PC-3 (cell line): ENCODE measurements at regions not wholly inside any gene's neighbourhood (a gene's known extent, or its start where the extent isn't known, plus 50 kb on each side); places are given as distances from the start of the nearest gene placed in this dataset.

ENCODE experiments used
- ATAC-seq: fragments of 200-7000 bp; cut with Tn5 transposase; 2 replicates; pipeline ENCODE4 v1.9.1; 2020; ENCODE audit warnings: mild to moderate bottlenecking, moderate library complexity
- BruUV-seq: library from RNA; stranded (reverse); fragments of 400-500 nt; replicated peaks from 2 replicates; lab custom pipeline; 2021; lab: Mats Ljungman, UMichigan
- CTCF ChIA-PET: fragments of 300-600 bp; sonication (Branson Sonifier 250); formaldehyde crosslinking; loops from one replicate; lab custom pipeline; 2022; ENCODE audit warnings: antibody characterized with exemption; lab: Charles Lee
- POLR2A ChIA-PET: fragments of 300-600 bp; sonication (Branson Sonifier 250); formaldehyde crosslinking; loops from one replicate; lab custom pipeline; 2022; ENCODE audit warnings: antibody characterized with exemption; ENCODE audit not compliant: unreplicated experiment; lab: Charles Lee
- DNase-seq: peaks from one replicate; pipeline ENCODE4 v3.0.0-alpha.2; 2015
- H2AFZ ChIP-seq: fragments of 300-600 bp; sonication (generic); 2 replicates; pipeline ENCODE4 v1.6.0; 2016; ENCODE audit warnings: antibody characterized with exemption, low read length
- H3F3A ChIP-seq: fragments of 300-600 bp; sonication (generic); one replicate; pipeline ENCODE4 v1.6.0; 2017; ENCODE audit warnings: antibody characterized with exemption, low read length, control low read depth, mild to moderate bottlenecking; ENCODE audit not compliant: unreplicated experiment
- H3K27ac ChIP-seq: fragments of 300-600 bp; sonication (generic); 2 replicates; pipeline ENCODE4 v1.5.1; 2016; ENCODE audit warnings: mild to moderate bottlenecking, low read length
- H3K27me3 ChIP-seq: fragments of 300-600 bp; sonication (generic); 2 replicates; pipeline ENCODE4 v1.6.1; 2016; ENCODE audit warnings: low read length, mixed read lengths
- H3K36me3 ChIP-seq: fragments of 300-600 bp; sonication (generic); 2 replicates; pipeline ENCODE4 v1.6.1; 2016; ENCODE audit warnings: low read depth, mixed run types, low read length, mixed read lengths
- H3K4me1 ChIP-seq: fragments of 300-600 bp; sonication (generic); 2 replicates; pipeline ENCODE4 v1.5.1; 2016; ENCODE audit warnings: low read length; ENCODE audit not compliant: insufficient read depth
- H3K4me2 ChIP-seq: fragments of 300-600 bp; sonication (generic); 2 replicates; pipeline ENCODE4 v1.6.0; 2016; ENCODE audit warnings: low read length
- H3K4me3 ChIP-seq: fragments of 300-600 bp; sonication (generic); 2 replicates; pipeline ENCODE4 v1.5.1; 2016; ENCODE audit warnings: mild to moderate bottlenecking, low read length, mixed read lengths
- H3K79me2 ChIP-seq: fragments of 300-600 bp; sonication (generic); 2 replicates; pipeline ENCODE4 v1.6.1; 2017; ENCODE audit warnings: low read length, mixed read lengths
- H3K9ac ChIP-seq: fragments of 300-600 bp; sonication (generic); 2 replicates; pipeline ENCODE4 v1.6.0; 2016; ENCODE audit warnings: mild to moderate bottlenecking, low read length
- H3K9me2 ChIP-seq: fragments of 300-600 bp; sonication (generic); replicated peaks from 2 replicates; pipeline ENCODE4 v1.6.1; 2016; ENCODE audit warnings: mixed run types, low read length, mixed read lengths
- H3K9me3 ChIP-seq: fragments of 300-600 bp; sonication (generic); 2 replicates; pipeline ENCODE4 v1.6.1; 2016; ENCODE audit warnings: low read length, mixed read lengths
- H4K20me1 ChIP-seq: fragments of 300-600 bp; sonication (generic); 2 replicates; pipeline ENCODE4 v1.6.1; 2016; ENCODE audit warnings: low read length, mixed read lengths
- CTCF ChIP-seq: fragments of 300-600 bp; sonication (generic); conservative IDR thresholded peaks from 2 replicates; pipeline ENCODE4 v1.5.1; 2017; ENCODE audit warnings: antibody characterized with exemption, low read depth, mild to moderate bottlenecking, low read length
- EZH2 ChIP-seq: fragments of 300-600 bp; sonication (generic); IDR thresholded peaks from one replicate; pipeline ENCODE4 v1.6.1; 2017; ENCODE audit warnings: antibody characterized with exemption, mild to moderate bottlenecking, low read length; ENCODE audit not compliant: unreplicated experiment
- EZH2phosphoT487 ChIP-seq: fragments of 300-600 bp; sonication (generic); IDR thresholded peaks from 2 replicates; pipeline ENCODE4 v1.6.1; 2018; ENCODE audit warnings: mild to moderate bottlenecking, antibody characterized with exemption, low read length, borderline replicate concordance
- intact Hi-C: fragments of 100-400 bp; cut with micrococcal nuclease; formaldehyde crosslinking; loops from 2 replicates; pipeline ENCODE4 v1.9.0; 2023

DNA sequence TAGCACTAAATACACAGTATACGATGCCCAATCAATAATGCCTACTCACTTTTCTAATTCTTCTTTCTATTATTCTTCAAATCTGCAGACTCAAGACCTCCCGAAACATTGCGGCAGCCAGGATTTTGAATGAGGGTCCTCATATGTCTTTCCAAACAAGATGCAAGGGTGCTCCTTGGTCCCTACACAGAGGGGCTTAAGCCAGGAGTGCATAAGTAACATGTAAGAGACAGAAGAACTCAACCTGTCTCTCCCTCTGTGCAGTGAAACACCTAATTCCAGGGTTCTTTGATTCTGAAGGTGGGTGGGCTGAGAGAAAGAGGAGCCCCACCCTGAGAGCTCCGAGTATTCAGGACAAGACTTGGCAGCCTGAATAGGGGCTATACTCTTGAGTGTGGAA lies 117.6 kb downstream of the ZNF280B start:
- BruUV-seq: no TSS peak
- Histone ChIP-seq H4K20me1 (no peaks in the 10 kb centered on the region), H3K27ac (no peak overlapping the region), H3K9me3 (no peaks in the 10 kb centered on the region), H3K27me3 (peaks cover 19% of the 10 kb centered on the region), H3K4me1 (no peaks in the 10 kb centered on the region), H3K79me2 (no peaks in the 10 kb centered on the region), H3K36me3 (no peaks in the 10 kb centered on the region), H3K4me3 (no peak overlapping the region), H3K9ac (no peak overlapping the region), H3F3A (no peaks in the 10 kb centered on the region), H2AFZ (no peak overlapping the region), H3K9me2 (no peaks in the 10 kb centered on the region), H3K4me2 (no peak overlapping the region)
- ChIA-PET CTCF (no interaction called here), POLR2A (no interaction called here)
- DNase-seq (no peak), ATAC-seq (no peak)
- TF ChIP-seq EZH2 (no peak), EZH2phosphoT487 (no peak), CTCF (no peak)
- intact Hi-C loops: no loop called here

DNA sequence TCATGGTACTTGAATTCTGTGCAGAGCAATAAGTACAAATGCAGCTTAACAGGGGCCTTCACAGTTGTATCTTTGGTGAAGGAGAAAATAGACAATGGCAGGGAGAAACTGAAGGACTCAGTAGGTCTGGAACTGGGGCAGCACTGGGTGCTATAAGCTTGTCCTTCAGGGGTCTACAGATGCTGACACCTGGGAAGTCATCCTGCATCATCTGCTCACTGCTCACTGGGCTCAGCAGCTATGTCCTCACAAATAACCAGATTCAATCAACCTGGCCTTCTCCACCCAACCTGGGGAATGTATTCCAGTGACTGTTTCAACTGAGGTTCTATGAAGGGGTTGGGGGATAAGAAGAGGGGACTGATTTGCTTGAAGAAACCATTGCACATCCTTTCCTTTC lies 117.0 kb downstream of the ZNF280B start:
- no peak overlapping the region for H3K4me3 ChIP-seq
- H3K4me1 ChIP-seq: peaks cover under 1% of the 10 kb centered on the region; the same call in 1 of the 2 replicates
- DNase-seq (no peak), ATAC-seq (no peak)
- ChIA-PET POLR2A (no interaction called here), CTCF (no interaction called here)
- H3K4me2 ChIP-seq: no peak overlapping the region
- no TSS peak for BruUV-seq
- TF ChIP-seq EZH2phosphoT487: no peak
- no peak for TF ChIP-seq EZH2
- no peak for TF ChIP-seq CTCF
- no peaks in the 10 kb centered on the region for H3F3A ChIP-seq
- intact Hi-C loops: no loop called here
- no peak overlapping the region for H3K27ac ChIP-seq
- no peaks in the 10 kb centered on the region for H4K20me1 ChIP-seq
- H2AFZ ChIP-seq: no peak overlapping the region
- no peak overlapping the region for H3K9ac ChIP-seq
- no peaks in the 10 kb centered on the region for H3K9me2 ChIP-seq
- no peaks in the 10 kb centered on the region for H3K36me3 ChIP-seq
- no peaks in the 10 kb centered on the region for H3K9me3 ChIP-seq
- no peaks in the 10 kb centered on the region for H3K79me2 ChIP-seq
- peaks cover 14% of the 10 kb centered on the region; the same call in 1 of the 2 replicates for H3K27me3 ChIP-seq

DNA sequence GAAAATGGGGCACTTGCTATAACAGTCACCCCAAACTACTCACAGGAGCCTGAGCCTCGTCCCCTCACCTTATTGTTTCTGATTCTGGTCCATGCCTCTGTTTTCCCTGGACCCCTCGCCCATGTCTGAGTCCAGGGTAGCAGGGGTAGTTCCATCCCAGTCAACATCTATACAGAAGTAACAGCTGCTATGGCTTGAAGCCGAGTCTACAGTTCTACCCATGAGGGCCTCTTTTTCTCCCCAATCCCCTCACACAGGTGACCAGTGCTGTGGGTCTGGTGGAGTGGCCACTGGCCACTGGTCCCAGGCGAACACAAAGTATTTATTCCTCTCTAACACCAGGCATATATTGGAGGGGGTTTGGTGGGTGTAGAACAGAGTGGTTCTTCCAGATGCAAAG lies 116.4 kb downstream of the ZNF280B start:
- no peak overlapping the region for H3K27ac ChIP-seq
- intact Hi-C loops: no loop called here
- DNase-seq: no peak
- H2AFZ ChIP-seq: no peak overlapping the region
- peaks cover 7% of the 10 kb centered on the region for H3K4me1 ChIP-seq
- TF ChIP-seq EZH2phosphoT487 (no peak), EZH2 (no peak), CTCF (no peak)
- H4K20me1 ChIP-seq: no peaks in the 10 kb centered on the region
- ChIA-PET POLR2A (no interaction called here), CTCF (no interaction called here)
- H3K4me2 ChIP-seq: no peak overlapping the region
- H3K9me2 ChIP-seq: no peaks in the 10 kb centered on the region
- ATAC-seq: no peak
- no peaks in the 10 kb centered on the region for H3F3A ChIP-seq
- H3K9me3 ChIP-seq: no peaks in the 10 kb centered on the region
- H3K4me3 ChIP-seq: no peak overlapping the region
- H3K9ac ChIP-seq: no peak overlapping the region
- no TSS peak for BruUV-seq
- no peaks in the 10 kb centered on the region for H3K79me2 ChIP-seq
- no peaks in the 10 kb centered on the region for H3K36me3 ChIP-seq
- 0 out of 2 replicates have a peak, but pooled peaks cover 8% of the 10 kb centered on the region for H3K27me3 ChIP-seq
